ENCODE measurements at regions not wholly inside any gene's neighbourhood (a gene's known extent, or its start where the extent isn't known, plus 50 kb on each side); places are given as distances from the start of the nearest gene placed in this dataset.

- Histone ChIP-seq H3K27me3 (no peaks in the 10 kb centered on the region), H3K27ac (no peak overlapping the region), H3K4me1 (ENCODE audit: low read depth) (peaks cover under 1% of the 10 kb centered on the region), H3K9me3 (ENCODE audit: low read depth) (no peaks in the 10 kb centered on the region), H3K36me3 (no peaks in the 10 kb centered on the region), H3K4me3 (no peak overlapping the region)
- DNase-seq (ENCODE audit: low read depth in 1 of 2, low spot score in 1 of 2) = no peak
- no peak for TF ChIP-seq CTCF (IDR thresholded peaks at IDR 0.05; ENCODE audit: low read depth, low read length)
Observed at GRCh38 chr9:699396-699795, 142.1 kb upstream of the DMRT1 start.

- Histone ChIP-seq H3K27ac (no peak overlapping the region), H3K4me3 (no peak overlapping the region), H3K9me3 (ENCODE audit: low read depth) (no peaks in the 10 kb centered on the region), H3K27me3 (no peaks in the 10 kb centered on the region), H3K36me3 (no peaks in the 10 kb centered on the region), H3K4me1 (ENCODE audit: low read depth) (no peaks in the 10 kb centered on the region)
- DNase-seq (ENCODE audit: low read depth in 1 of 2, low spot score in 1 of 2) = no peak
- TF ChIP-seq CTCF (IDR thresholded peaks at IDR 0.05; ENCODE audit: low read depth, low read length) = no peak
Observed at GRCh38 chr9:700365-701282, 140.9 kb upstream of the DMRT1 start.

- H3K27me3 ChIP-seq = no peaks in the 10 kb centered on the region
- no peak for DNase-seq (ENCODE audit: low read depth in 1 of 2, low spot score in 1 of 2)
- H3K36me3 ChIP-seq = no peaks in the 10 kb centered on the region
- no peak overlapping the region for H3K4me3 ChIP-seq
- H3K9me3 ChIP-seq (ENCODE audit: low read depth) = no peaks in the 10 kb centered on the region
- no peak overlapping the region for H3K27ac ChIP-seq
- peaks cover 10% of the 10 kb centered on the region for H3K4me1 ChIP-seq (ENCODE audit: low read depth)
- no peak for TF ChIP-seq CTCF (IDR thresholded peaks at IDR 0.05; ENCODE audit: low read depth, low read length)
Observed at GRCh38 chr9:703392-703791, 138.1 kb upstream of the DMRT1 start.

GRCh38 chr9:706073-706472, 135.4 kb upstream of the DMRT1 start:
- Histone ChIP-seq H3K4me3 (no peak overlapping the region), H3K4me1 (ENCODE audit: low read depth) (peaks cover 21% of the 10 kb centered on the region), H3K9me3 (ENCODE audit: low read depth) (no peaks in the 10 kb centered on the region), H3K27ac (no peak overlapping the region), H3K27me3 (no peaks in the 10 kb centered on the region), H3K36me3 (no peaks in the 10 kb centered on the region)
- no peak for DNase-seq (ENCODE audit: low read depth in 1 of 2, low spot score in 1 of 2)
- TF ChIP-seq CTCF (IDR thresholded peaks at IDR 0.05; ENCODE audit: low read depth, low read length) = no peak

GRCh38 chr9:706606-707459, 134.7 kb upstream of the DMRT1 start:
- H3K27ac ChIP-seq = peak overlapping the region; percentile 66
- H3K27me3 ChIP-seq = no peaks in the 10 kb centered on the region

More at GRCh38 chr9:706606-707459, 134.7 kb upstream of the DMRT1 start:
- H3K36me3 ChIP-seq = no peaks in the 10 kb centered on the region
- no peaks in the 10 kb centered on the region for H3K9me3 ChIP-seq (ENCODE audit: low read depth)
- TF ChIP-seq CTCF (IDR thresholded peaks at IDR 0.05; ENCODE audit: low read depth, low read length) = no peak
- H3K4me1 ChIP-seq (ENCODE audit: low read depth) = peaks cover 21% of the 10 kb centered on the region
- peak overlapping the region; percentile 2 for H3K4me3 ChIP-seq
- peak; percentile 57 to 86 for DNase-seq (ENCODE audit: low read depth in 1 of 2, low spot score in 1 of 2)
